ENCODE measurements at regions not wholly inside any gene's neighbourhood (a gene's known extent, or its start where the extent isn't known, plus 50 kb on each side); places are given as distances from the start of the nearest gene placed in this dataset.

DNA sequence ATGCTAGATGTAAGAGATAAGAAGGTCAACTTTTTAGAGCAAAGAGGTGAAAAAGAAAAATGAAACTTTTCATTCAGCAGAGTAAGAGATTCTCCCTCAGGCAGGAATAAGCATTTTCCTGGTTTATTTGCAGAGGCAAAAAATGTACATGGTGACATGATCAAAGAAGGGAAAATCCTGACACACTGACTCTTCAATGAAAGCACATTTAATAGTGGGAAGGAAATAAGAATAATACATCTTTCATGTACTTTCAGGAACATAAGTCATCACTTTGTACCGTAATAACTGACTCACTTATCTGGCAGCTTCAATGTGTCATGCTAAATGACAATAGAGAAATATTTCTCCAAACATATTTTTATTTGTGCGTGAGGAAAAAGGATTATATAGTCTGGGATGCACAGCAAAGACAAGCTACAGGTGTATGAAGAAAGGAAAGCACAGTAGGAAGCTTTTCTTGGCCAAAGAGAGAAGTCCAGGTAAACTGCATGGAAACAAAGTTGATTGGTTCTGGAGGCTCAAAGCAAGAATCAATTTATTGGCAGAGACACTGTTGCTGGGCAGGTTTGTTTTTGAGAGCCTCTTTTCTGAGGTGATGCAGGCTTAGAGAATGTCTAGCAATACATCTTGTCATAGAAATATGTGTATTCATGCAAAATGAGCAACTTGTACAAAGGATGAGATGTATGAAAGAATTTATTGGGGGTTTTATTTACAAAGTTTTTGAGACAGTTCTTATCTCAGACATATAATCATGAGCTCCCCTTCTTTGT, 1409.0 kb downstream of the PLA2G4A start:
- TF ChIP-seq, protein P1, sequence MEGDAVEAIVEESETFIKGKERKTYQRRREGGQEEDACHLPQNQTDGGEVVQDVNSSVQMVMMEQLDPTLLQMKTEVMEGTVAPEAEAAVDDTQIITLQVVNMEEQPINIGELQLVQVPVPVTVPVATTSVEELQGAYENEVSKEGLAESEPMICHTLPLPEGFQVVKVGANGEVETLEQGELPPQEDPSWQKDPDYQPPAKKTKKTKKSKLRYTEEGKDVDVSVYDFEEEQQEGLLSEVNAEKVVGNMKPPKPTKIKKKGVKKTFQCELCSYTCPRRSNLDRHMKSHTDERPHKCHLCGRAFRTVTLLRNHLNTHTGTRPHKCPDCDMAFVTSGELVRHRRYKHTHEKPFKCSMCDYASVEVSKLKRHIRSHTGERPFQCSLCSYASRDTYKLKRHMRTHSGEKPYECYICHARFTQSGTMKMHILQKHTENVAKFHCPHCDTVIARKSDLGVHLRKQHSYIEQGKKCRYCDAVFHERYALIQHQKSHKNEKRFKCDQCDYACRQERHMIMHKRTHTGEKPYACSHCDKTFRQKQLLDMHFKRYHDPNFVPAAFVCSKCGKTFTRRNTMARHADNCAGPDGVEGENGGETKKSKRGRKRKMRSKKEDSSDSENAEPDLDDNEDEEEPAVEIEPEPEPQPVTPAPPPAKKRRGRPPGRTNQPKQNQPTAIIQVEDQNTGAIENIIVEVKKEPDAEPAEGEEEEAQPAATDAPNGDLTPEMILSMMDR (IDR thresholded peaks at IDR 0.05; ENCODE audit: poor library complexity, severe bottlenecking), result no peak
- TF ChIP-seq POLR2AphosphoS5 (IDR thresholded peaks at IDR 0.05) (no peak), SMC3 (conservative IDR thresholded peaks at IDR 0.05; ENCODE audit: poor library complexity) (no peak), EP300 (conservative IDR thresholded peaks at IDR 0.05; ENCODE audit: poor library complexity, severe bottlenecking) (peak; percentile 56)
- TF ChIP-seq, protein P2, sequence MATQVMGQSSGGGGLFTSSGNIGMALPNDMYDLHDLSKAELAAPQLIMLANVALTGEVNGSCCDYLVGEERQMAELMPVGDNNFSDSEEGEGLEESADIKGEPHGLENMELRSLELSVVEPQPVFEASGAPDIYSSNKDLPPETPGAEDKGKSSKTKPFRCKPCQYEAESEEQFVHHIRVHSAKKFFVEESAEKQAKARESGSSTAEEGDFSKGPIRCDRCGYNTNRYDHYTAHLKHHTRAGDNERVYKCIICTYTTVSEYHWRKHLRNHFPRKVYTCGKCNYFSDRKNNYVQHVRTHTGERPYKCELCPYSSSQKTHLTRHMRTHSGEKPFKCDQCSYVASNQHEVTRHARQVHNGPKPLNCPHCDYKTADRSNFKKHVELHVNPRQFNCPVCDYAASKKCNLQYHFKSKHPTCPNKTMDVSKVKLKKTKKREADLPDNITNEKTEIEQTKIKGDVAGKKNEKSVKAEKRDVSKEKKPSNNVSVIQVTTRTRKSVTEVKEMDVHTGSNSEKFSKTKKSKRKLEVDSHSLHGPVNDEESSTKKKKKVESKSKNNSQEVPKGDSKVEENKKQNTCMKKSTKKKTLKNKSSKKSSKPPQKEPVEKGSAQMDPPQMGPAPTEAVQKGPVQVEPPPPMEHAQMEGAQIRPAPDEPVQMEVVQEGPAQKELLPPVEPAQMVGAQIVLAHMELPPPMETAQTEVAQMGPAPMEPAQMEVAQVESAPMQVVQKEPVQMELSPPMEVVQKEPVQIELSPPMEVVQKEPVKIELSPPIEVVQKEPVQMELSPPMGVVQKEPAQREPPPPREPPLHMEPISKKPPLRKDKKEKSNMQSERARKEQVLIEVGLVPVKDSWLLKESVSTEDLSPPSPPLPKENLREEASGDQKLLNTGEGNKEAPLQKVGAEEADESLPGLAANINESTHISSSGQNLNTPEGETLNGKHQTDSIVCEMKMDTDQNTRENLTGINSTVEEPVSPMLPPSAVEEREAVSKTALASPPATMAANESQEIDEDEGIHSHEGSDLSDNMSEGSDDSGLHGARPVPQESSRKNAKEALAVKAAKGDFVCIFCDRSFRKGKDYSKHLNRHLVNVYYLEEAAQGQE (IDR thresholded peaks at IDR 0.05; ENCODE audit: borderline replicate concordance), result peak; percentile 75
